B cell (primary cell): ENCODE measurements at regions not wholly inside any gene's neighbourhood (a gene's known extent, or its start where the extent isn't known, plus 50 kb on each side); places are given as distances from the start of the nearest gene placed in this dataset.

Experiments
- CTCF ChIP-seq: fragments of 200-600 bp; IDR thresholded peaks from one replicate; pipeline ENCODE4 v1.8.0; 2022; ENCODE audit warnings: antibody characterized with exemption, mild to moderate bottlenecking
- EZH2 ChIP-seq: IDR thresholded peaks from 2 replicates; pipeline ENCODE4 v1.6.1; 2012; ENCODE audit warnings: borderline replicate concordance, low read depth, mild to moderate bottlenecking, moderate library complexity, low read length; ENCODE audit not compliant: insufficient read depth, poor library complexity, severe bottlenecking

GRCh38 chr5:156051972-156052371, 275.0 kb upstream of the SGCD start:
- TF ChIP-seq CTCF: no peak
- TF ChIP-seq EZH2: no peak
